B cell (primary cell): ENCODE measurements at regions not wholly inside any gene's neighbourhood (a gene's known extent, or its start where the extent isn't known, plus 50 kb on each side); places are given as distances from the start of the nearest gene placed in this dataset.

Source experiments
- ATAC-seq: fragments of 200-7000 bp; cut with Tn5 transposase; one replicate; pipeline ENCODE4 v1.10.0; 2021; ENCODE audit warnings: low read depth, mild to moderate bottlenecking, moderate number of reproducible peaks, moderate library complexity
- CTCF ChIA-PET: fragments of 350-600 bp; sonication (Branson Sonifier 250); formaldehyde crosslinking; loops from one replicate; lab custom pipeline; 2021; ENCODE audit warnings: antibody characterized with exemption, inconsistent platforms; lab: Charles Lee
- POLR2A ChIA-PET: fragments of 350-600 bp; sonication (Branson Sonifier 250); formaldehyde crosslinking; loops from one replicate; lab custom pipeline; 2021; ENCODE audit warnings: antibody characterized with exemption; lab: Charles Lee
- DNase-seq: peaks from one replicate; pipeline ENCODE4 v3.0.0; 2013
- H2AFZ ChIP-seq: 2 replicates; pipeline ENCODE4 v1.6.1; 2012; ENCODE audit warnings: mild to moderate bottlenecking, low read depth, low read length; ENCODE audit not compliant: insufficient read depth, poor library complexity, severe bottlenecking
- H3K27ac ChIP-seq, 2 donors: 1 replicate in 1 of 2; 2 replicates in 1 of 2; pipeline ENCODE4 v1.5.1; 2012 to 2013; ENCODE audit warnings: low read length in 2 of 2, mild to moderate bottlenecking in 2 of 2, moderate library complexity in 1 of 2
- H3K27me3 ChIP-seq, 4 experiments: fragments of 200-600 bp in 1 of 4; sonication (generic) in 1 of 4; replicated peaks in 1 of 4; 1 replicate in 2 of 4; 2 replicates in 2 of 4; pipeline versions ENCODE4 v1.6.1 to v1.7.0; 2013 to 2016; ENCODE audit warnings: low read length in 3 of 4, mild to moderate bottlenecking in 2 of 4, mixed read lengths in 1 of 4, moderate library complexity in 1 of 4; ENCODE audit not compliant: insufficient read depth in 4 of 4, control insufficient read depth in 3 of 4; ENCODE audit errors: control extremely low read depth in 1 of 4
- H3K36me3 ChIP-seq, 2 experiments: replicated peaks in 1 of 2; 1 replicate in 1 of 2; 2 replicates in 1 of 2; pipeline versions ENCODE4 v1.6.1 to v1.7.1; 2013; ENCODE audit warnings: low read length in 1 of 2; ENCODE audit not compliant: insufficient read depth in 2 of 2, control insufficient read depth in 1 of 2; ENCODE audit errors: control extremely low read depth in 1 of 2, extremely low read depth in 1 of 2
- H3K4me1 ChIP-seq, 2 donors: fragments of 200-600 bp in 1 of 2; sonication (generic) in 1 of 2; 1 replicate in 1 of 2; 2 replicates in 1 of 2; pipeline versions ENCODE4 v1.5.1 to v1.6.1; 2013 to 2017; ENCODE audit warnings: low read length in 2 of 2; ENCODE audit not compliant: control insufficient read depth in 2 of 2, insufficient read depth in 2 of 2
- H3K4me2 ChIP-seq: replicated peaks from 2 replicates; pipeline ENCODE3; 2012; ENCODE audit warnings: mild to moderate bottlenecking, low read depth, low read length; ENCODE audit not compliant: poor library complexity, severe bottlenecking
- H3K4me3 ChIP-seq, 5 experiments: fragments of 200-600 bp in 1 of 5; sonication (generic) in 1 of 5; 1 replicate in 3 of 5; 2 replicates in 2 of 5; pipeline versions ENCODE4 v1.5.1 to v1.7.0; 2011 to 2016; ENCODE audit warnings: low read length in 4 of 5, mild to moderate bottlenecking in 4 of 5, low read depth in 2 of 5, control low read depth in 1 of 5, moderate library complexity in 1 of 5; ENCODE audit not compliant: insufficient read depth in 1 of 5; ENCODE audit errors: control extremely low read depth in 1 of 5, extremely low read depth in 1 of 5
- H3K79me2 ChIP-seq: fragments of 200-600 bp; sonication (generic); one replicate; pipeline ENCODE4 v1.6.0; 2016; ENCODE audit warnings: low read length; ENCODE audit not compliant: control insufficient read depth, insufficient read depth
- H3K9ac ChIP-seq: fragments of 200-600 bp; sonication (generic); 2 replicates; pipeline ENCODE4 v1.6.1; 2017; ENCODE audit warnings: mild to moderate bottlenecking, low read length, moderate library complexity
- H3K9me3 ChIP-seq, 3 donors: one replicate each; pipeline versions ENCODE4 v1.6.1 to v1.7.1; 2013; ENCODE audit warnings: low read length in 2 of 3; ENCODE audit not compliant: control insufficient read depth in 2 of 3, insufficient read depth in 1 of 3; ENCODE audit errors: control extremely low read depth in 1 of 3
- H4K20me1 ChIP-seq: 2 replicates; pipeline ENCODE4 v1.6.0; 2012; ENCODE audit warnings: mild to moderate bottlenecking, low read length; ENCODE audit not compliant: insufficient read depth, control insufficient read depth, poor library complexity, severe bottlenecking
- H3K27ac Mint-ChIP-seq: one replicate; pipeline ENCODE4 v1.8.0; 2021; ENCODE audit warnings: mixed read lengths
- H3K27me3 Mint-ChIP-seq: one replicate; pipeline ENCODE4 v1.8.0; 2021; ENCODE audit warnings: mixed read lengths
- H3K4me1 Mint-ChIP-seq: one replicate; pipeline ENCODE4 v1.8.0; 2021; ENCODE audit warnings: mixed read lengths
- H3K4me3 Mint-ChIP-seq: one replicate; pipeline ENCODE4 v1.8.0; 2021; ENCODE audit warnings: mixed read lengths
- H3K9me3 Mint-ChIP-seq: one replicate; pipeline ENCODE4 v1.8.0; 2022; ENCODE audit warnings: mixed read lengths; ENCODE audit not compliant: insufficient read depth
- CTCF ChIP-seq: fragments of 200-600 bp; IDR thresholded peaks from one replicate; pipeline ENCODE4 v1.8.0; 2022; ENCODE audit warnings: antibody characterized with exemption, mild to moderate bottlenecking
- EZH2 ChIP-seq: IDR thresholded peaks from 2 replicates; pipeline ENCODE4 v1.6.1; 2012; ENCODE audit warnings: borderline replicate concordance, low read depth, mild to moderate bottlenecking, moderate library complexity, low read length; ENCODE audit not compliant: insufficient read depth, poor library complexity, severe bottlenecking
- WGBS: methylation state at CpG from one replicate; pipeline ENCODE4 v1.1.5; 2013; ENCODE audit warnings: missing lambda C conversion rate; ENCODE audit not compliant: insufficient coverage; 5-methylcytosine and 5-hydroxymethylcytosine counted together
- intact Hi-C: fragments of 100-400 bp; cut with micrococcal nuclease; formaldehyde crosslinking; loops from one replicate; pipeline ENCODE4 v1.10.0; 2022

DNA sequence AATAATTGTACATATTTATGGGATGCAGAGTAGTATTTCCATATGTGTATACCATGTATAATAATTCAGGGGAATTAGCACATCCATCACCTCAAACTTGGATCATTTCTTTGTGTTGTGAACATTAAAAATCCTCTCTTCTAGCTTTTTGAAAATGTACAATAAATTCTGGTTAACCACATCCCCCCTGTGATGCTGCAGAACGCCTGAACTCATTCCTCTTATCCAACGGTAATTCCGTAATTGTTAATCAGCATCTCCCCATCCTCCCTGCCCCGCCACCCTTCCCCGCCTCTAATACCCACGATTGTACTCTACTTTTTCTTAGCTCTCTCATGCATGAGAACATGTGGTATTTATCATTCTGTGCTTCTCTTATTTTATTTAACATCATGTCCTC is 127.7 kb upstream of the ANKRD55 start:
- Histone ChIP-seq H3K4me1 (peaks cover 0 to 11% of the 10 kb centered on the region in 2 donors), H2AFZ (peak overlapping the region; percentile 7), H3K79me2 (no peaks in the 10 kb centered on the region), H3K4me2 (peak overlapping the region; percentile 35), H4K20me1 (no peaks in the 10 kb centered on the region), H3K9ac (no peak overlapping the region), H3K9me3 (no peaks in the 10 kb centered on the region), H3K27ac (no peak overlapping the region), H3K36me3 (no peaks in the 10 kb centered on the region), H3K27me3 (no peaks in the 10 kb centered on the region), H3K4me3 (no peak overlapping the region)
- POLR2A ChIA-PET: no interaction called here
- no peak for DNase-seq
- H3K4me3 Mint-ChIP-seq: no peak overlapping the region
- CTCF ChIA-PET: interaction anchor here (0.6 to 1.4 kb wide), 3 partner anchors 9 to 483 kb away, joined by 3 to 8 read pairs (median 3); no protein-coding TSS in a partner anchor
- no peaks in the 10 kb centered on the region for H3K9me3 Mint-ChIP-seq
- 13% methylated on average over 3 of the region's 6 CpGs for WGBS
- no peak for ATAC-seq
- H3K27me3 Mint-ChIP-seq: no peaks in the 10 kb centered on the region
- intact Hi-C loops: no loop called here
- TF ChIP-seq EZH2: no peak
- no peak for TF ChIP-seq CTCF
- no peak overlapping the region for H3K27ac Mint-ChIP-seq
- peaks cover 10% of the 10 kb centered on the region for H3K4me1 Mint-ChIP-seq

DNA sequence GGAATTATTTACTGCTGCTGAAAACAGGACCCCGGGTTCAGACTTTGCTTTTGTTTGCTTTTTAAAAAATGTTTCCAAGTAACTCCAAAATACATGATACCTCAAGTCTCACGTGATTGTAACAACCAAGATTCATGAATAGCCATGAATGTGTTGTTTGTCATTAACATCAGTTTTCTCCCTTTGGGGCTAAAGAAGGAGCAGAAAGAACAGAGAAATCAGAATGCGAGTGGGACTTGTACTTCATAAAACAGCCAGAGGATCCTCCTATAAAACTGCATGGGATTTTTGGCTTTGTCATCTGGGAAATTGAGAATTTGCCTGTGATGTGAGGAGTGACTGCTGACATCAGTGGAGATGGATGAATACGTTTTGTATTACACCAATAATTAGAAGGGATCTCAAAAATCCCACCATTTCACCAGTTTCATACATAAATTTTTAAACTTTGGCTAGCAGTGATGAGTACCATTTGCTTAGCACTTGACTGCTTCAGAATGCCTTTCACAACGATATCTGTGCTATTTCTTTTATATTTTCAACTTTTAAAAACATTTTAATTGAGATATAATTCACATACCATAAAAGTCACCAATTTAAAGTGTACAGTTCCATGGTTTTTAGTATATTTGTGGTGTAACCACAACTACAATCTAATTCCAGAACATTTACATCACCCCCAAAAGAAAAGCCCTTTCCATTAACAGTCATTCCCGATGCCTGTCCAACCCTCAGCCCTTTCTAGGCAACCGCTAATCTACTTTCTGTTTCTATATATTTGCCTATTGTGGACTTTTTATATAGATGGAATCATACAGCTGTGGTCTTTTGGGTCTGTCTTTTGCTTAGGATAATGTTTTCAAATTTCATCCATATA is 126.9 kb upstream of the ANKRD55 start:
- H4K20me1 ChIP-seq: no peaks in the 10 kb centered on the region
- no peaks in the 10 kb centered on the region for H3K27me3 Mint-ChIP-seq
- H3K4me1 Mint-ChIP-seq: peaks cover 10% of the 10 kb centered on the region
- no peaks in the 10 kb centered on the region for H3K36me3 ChIP-seq
- no CpG with 5 or more reads among the region's 7 CpGs for WGBS
- intact Hi-C loops: no loop called here
- CTCF ChIA-PET: interaction anchor here (0.6 kb wide), 1 partner anchor 484 kb away, joined by 3 read pairs; no protein-coding TSS in a partner anchor
- H3K79me2 ChIP-seq: no peaks in the 10 kb centered on the region
- H3K27ac ChIP-seq: no peak overlapping the region
- no peaks in the 10 kb centered on the region for H3K27me3 ChIP-seq
- H3K9me3 ChIP-seq: no peaks in the 10 kb centered on the region
- ATAC-seq: no peak
- no peak for TF ChIP-seq EZH2
- no peak for TF ChIP-seq CTCF
- no peak overlapping the region for H3K4me2 ChIP-seq
- no peak overlapping the region for H3K27ac Mint-ChIP-seq
- no peak overlapping the region for H2AFZ ChIP-seq
- no peak for DNase-seq
- no peak overlapping the region for H3K4me3 Mint-ChIP-seq
- H3K4me3 ChIP-seq: no peak overlapping the region
- POLR2A ChIA-PET: no interaction called here
- no peak overlapping the region for H3K9ac ChIP-seq
- H3K9me3 Mint-ChIP-seq: no peaks in the 10 kb centered on the region
- peaks cover 0 to 11% of the 10 kb centered on the region in 2 donors for H3K4me1 ChIP-seq
